ENCODE measurements at regions not wholly inside any gene's neighbourhood (a gene's known extent, or its start where the extent isn't known, plus 50 kb on each side); places are given as distances from the start of the nearest gene placed in this dataset.

DNA sequence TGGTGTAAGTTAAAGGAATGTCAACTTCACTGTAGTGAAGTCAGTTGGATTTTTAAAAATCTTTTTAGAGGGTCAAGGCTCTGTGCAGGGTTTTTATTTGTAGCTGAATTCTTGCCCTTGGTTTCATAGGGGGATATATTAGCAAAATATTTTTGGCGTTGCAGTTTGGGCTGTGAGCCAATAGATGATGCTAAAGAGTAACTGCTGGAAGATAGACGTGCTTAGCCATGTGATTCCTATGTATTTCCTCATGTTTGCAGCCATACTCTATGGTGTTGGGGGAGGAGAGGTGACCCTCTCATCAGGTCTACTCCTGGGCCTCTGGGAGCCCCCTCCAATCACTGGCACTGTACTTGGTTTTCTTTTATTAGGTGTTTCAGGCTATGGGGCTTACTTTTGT lies 246.7 kb upstream of the ARHGAP24 start:
- Mint-ChIP-seq H3K27ac (no peak overlapping the region), H3K36me3 (ENCODE audit: low read depth) (no peaks in the 10 kb centered on the region), H3K4me1 (ENCODE audit: low read depth) (no peaks in the 10 kb centered on the region), H3K4me3 (no peak overlapping the region), H3K27me3 (no peaks in the 10 kb centered on the region), H3K9me3 (no peaks in the 10 kb centered on the region)
- no peak for DNase-seq
- no peak for TF ChIP-seq CTCF (IDR thresholded peaks at IDR 0.05)
- no peak for ATAC-seq
- POLR2A ChIA-PET, result no interaction called here
- CTCF ChIA-PET, result interaction anchor here (0.8 kb wide), 1 partner anchor 9 kb away, joined by 3 read pairs; no protein-coding TSS in a partner anchor
- intact Hi-C loops (cut with micrococcal nuclease), result no loop called here

DNA sequence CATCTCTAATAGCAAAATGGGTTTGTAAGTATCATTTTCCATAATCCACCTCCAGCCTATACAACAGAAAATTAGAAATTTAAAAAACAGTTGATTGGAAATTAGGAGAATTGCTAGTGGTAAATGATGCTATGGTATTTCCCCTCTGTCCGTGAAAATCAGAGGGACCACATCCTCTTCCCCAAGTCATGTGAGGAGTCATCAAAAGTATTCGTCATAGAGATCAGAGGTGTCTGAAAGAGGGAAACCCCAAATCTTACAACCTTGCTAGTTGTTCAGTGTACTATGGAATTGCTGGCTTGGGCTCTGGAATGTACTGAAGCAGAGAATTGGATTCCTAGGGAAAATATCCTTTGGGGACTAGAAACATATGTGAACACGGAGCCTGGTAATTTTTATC lies 241.4 kb upstream of the ARHGAP24 start:
- Mint-ChIP-seq H3K27me3 (no peaks in the 10 kb centered on the region), H3K36me3 (ENCODE audit: low read depth) (no peaks in the 10 kb centered on the region), H3K9me3 (no peaks in the 10 kb centered on the region), H3K4me3 (no peak overlapping the region), H3K4me1 (ENCODE audit: low read depth) (no peaks in the 10 kb centered on the region), H3K27ac (no peak overlapping the region)
- no peak for TF ChIP-seq CTCF (IDR thresholded peaks at IDR 0.05)
- ChIA-PET POLR2A (no interaction called here), CTCF (no interaction called here)
- DNase-seq, result no peak
- no peak for ATAC-seq
- intact Hi-C loops (cut with micrococcal nuclease), result no loop called here

DNA sequence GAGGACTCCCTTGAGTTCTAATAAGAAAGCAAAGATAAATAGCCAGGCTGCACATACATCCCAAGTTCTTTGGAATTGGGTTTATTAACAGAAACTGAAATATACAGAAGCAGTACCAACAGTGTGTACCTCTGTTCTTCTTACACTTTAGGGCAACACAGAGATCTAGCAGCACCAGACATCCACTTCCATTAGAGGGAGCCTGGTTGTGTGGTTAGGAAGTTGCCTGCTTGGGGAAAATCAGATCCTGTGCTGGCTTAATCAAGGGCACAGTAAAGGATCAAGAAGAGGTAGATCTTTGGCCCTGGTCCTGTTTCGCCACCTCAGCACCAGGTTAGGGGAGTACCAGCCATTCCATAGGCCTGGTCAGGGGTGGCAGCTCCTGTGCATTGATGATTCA lies 231.1 kb upstream of the ARHGAP24 start:
- Mint-ChIP-seq H3K4me3 (no peak overlapping the region), H3K9me3 (peaks cover 5% of the 10 kb centered on the region), H3K27ac (no peak overlapping the region), H3K36me3 (ENCODE audit: low read depth) (no peaks in the 10 kb centered on the region), H3K4me1 (ENCODE audit: low read depth) (no peaks in the 10 kb centered on the region), H3K27me3 (no peaks in the 10 kb centered on the region)
- no peak for TF ChIP-seq CTCF (IDR thresholded peaks at IDR 0.05)
- ChIA-PET POLR2A (no interaction called here), CTCF (no interaction called here)
- intact Hi-C loops (cut with micrococcal nuclease), result no loop called here
- no peak for ATAC-seq
- DNase-seq, result no peak

GRCh38 chr4:85244638-85245037 lies 230.3 kb upstream of the ARHGAP24 start:
- ChIA-PET CTCF (interaction anchor here (0.9 kb wide), 1 partner anchor 16 kb away, joined by 3 read pairs; no protein-coding TSS in a partner anchor), POLR2A (no interaction called here)
- intact Hi-C loops (cut with micrococcal nuclease), result no loop called here
- H3K36me3 Mint-ChIP-seq (ENCODE audit: low read depth), result no peaks in the 10 kb centered on the region
- H3K4me1 Mint-ChIP-seq (ENCODE audit: low read depth), result no peaks in the 10 kb centered on the region
- TF ChIP-seq CTCF (IDR thresholded peaks at IDR 0.05), result no peak
- H3K4me3 Mint-ChIP-seq, result no peak overlapping the region
- ATAC-seq (no peak), DNase-seq (no peak)
- peaks cover 5% of the 10 kb centered on the region for H3K9me3 Mint-ChIP-seq
- H3K27ac Mint-ChIP-seq, result no peak overlapping the region
- H3K27me3 Mint-ChIP-seq, result no peaks in the 10 kb centered on the region

- Mint-ChIP-seq H3K36me3 (ENCODE audit: low read depth) (no peaks in the 10 kb centered on the region), H3K4me1 (ENCODE audit: low read depth) (no peaks in the 10 kb centered on the region), H3K9me3 (peaks cover 3% of the 10 kb centered on the region), H3K27me3 (no peaks in the 10 kb centered on the region), H3K27ac (no peak overlapping the region), H3K4me3 (no peak overlapping the region)
- ChIA-PET CTCF (no interaction called here), POLR2A (no interaction called here)
- intact Hi-C loops (cut with micrococcal nuclease), result no loop called here
- DNase-seq (no peak), ATAC-seq (no peak)
- TF ChIP-seq CTCF (IDR thresholded peaks at IDR 0.05), result no peak
These were observed 228.9 kb upstream of the ARHGAP24 start for GRCh38 chr4:85246055-85246454.
